H1 (cell line): ENCODE measurements at regions not wholly inside any gene's neighbourhood (a gene's known extent, or its start where the extent isn't known, plus 50 kb on each side); places are given as distances from the start of the nearest gene placed in this dataset.

Experiments used
- CTCF ChIA-PET: fragments of 300-600 bp; sonication (Branson Sonifier 250); formaldehyde crosslinking; loops from one replicate; lab custom pipeline; 2021; ENCODE audit not compliant: partially characterized antibody; lab: Charles Lee
- POLR2A ChIA-PET: fragments of 300-600 bp; sonication (Branson Sonifier 250); formaldehyde crosslinking; loops from one replicate; lab custom pipeline; 2021; ENCODE audit warnings: inconsistent platforms; ENCODE audit not compliant: partially characterized antibody; lab: Charles Lee
- DNase-seq, 2 experiments: peaks; one replicate each; pipeline versions ENCODE4 v3.0.0 to v3.0.0-alpha.2; 2010 to 2022; ENCODE audit warnings: low spot score in 2 of 2, low read depth in 1 of 2, mixed read lengths in 1 of 2
- FAIRE-seq: peaks from 2 replicates; lab custom pipeline; 2011; peaks lifted over from hg19 to GRCh38; lab: Jason Lieb, UNC
- H2AFZ ChIP-seq: 2 replicates; pipeline ENCODE4 v1.8.1; 2012; ENCODE audit warnings: low read length, inconsistent platforms
- H2AK5ac ChIP-seq: 2 replicates; pipeline ENCODE4 v1.6.1; 2013; ENCODE audit warnings: low read depth, low read length
- H2BK120ac ChIP-seq: replicated peaks from 2 replicates; pipeline ENCODE3; 2013; ENCODE audit warnings: low read depth, low read length, inconsistent platforms
- H2BK12ac ChIP-seq: 2 replicates; pipeline ENCODE4 v1.6.1; 2013; ENCODE audit warnings: low read depth, low read length
- H2BK15ac ChIP-seq: 2 replicates; pipeline ENCODE4 v1.6.1; 2013; ENCODE audit warnings: low read length
- H2BK20ac ChIP-seq: 2 replicates; pipeline ENCODE4 v1.6.1; 2013; ENCODE audit warnings: low read length
- H2BK5ac ChIP-seq: 2 replicates; pipeline ENCODE4 v1.6.1; 2013; ENCODE audit warnings: low read depth, low read length
- H3K14ac ChIP-seq: 2 replicates; pipeline ENCODE4 v1.6.1; 2013; ENCODE audit warnings: inconsistent platforms; ENCODE audit not compliant: insufficient read length
- H3K18ac ChIP-seq: 2 replicates; pipeline ENCODE4 v1.6.1; 2013; ENCODE audit warnings: low read length; ENCODE audit errors: extremely low read depth
- H3K23ac ChIP-seq: 2 replicates; pipeline ENCODE4 v1.6.1; 2013; ENCODE audit warnings: inconsistent platforms; ENCODE audit not compliant: insufficient read length
- H3K23me2 ChIP-seq: 2 replicates; pipeline ENCODE4 v1.6.1; 2013; ENCODE audit warnings: low read depth, low read length
- H3K27ac ChIP-seq: 2 replicates; pipeline ENCODE4 v1.6.1; 2011; ENCODE audit warnings: low read depth, low read length, inconsistent platforms
- H3K27me3 ChIP-seq, 4 experiments: replicated peaks in 1 of 4; 1 replicate in 1 of 4; 2 replicates in 3 of 4; pipeline versions ENCODE4 v1.6.1 to v1.8.1; 2011 to 2013; ENCODE audit warnings: low read length in 3 of 4, mild to moderate bottlenecking in 3 of 4, inconsistent platforms in 2 of 4, mixed read lengths in 2 of 4, moderate library complexity in 1 of 4; ENCODE audit not compliant: control insufficient read depth in 3 of 4, insufficient read depth in 3 of 4; ENCODE audit errors: extremely low read depth in 1 of 4
- H3K36me3 ChIP-seq, 4 experiments: 2 replicates each; pipeline versions ENCODE4 v1.6.1 to v1.8.1; 2011 to 2013; ENCODE audit warnings: mild to moderate bottlenecking in 4 of 4, low read length in 3 of 4, moderate library complexity in 2 of 4, control low read depth in 1 of 4, inconsistent platforms in 1 of 4; ENCODE audit not compliant: insufficient read depth in 4 of 4, control insufficient read depth in 2 of 4
- H3K4ac ChIP-seq: replicated peaks from 2 replicates; pipeline ENCODE3; 2013; ENCODE audit warnings: low read length, low read depth, mixed read lengths, inconsistent platforms; ENCODE audit not compliant: insufficient read length
- H3K4me1 ChIP-seq, 4 experiments: replicated peaks in 1 of 4; 1 replicate in 1 of 4; 2 replicates in 3 of 4; pipeline versions ENCODE4 v1.6.1 to v1.8.1; 2011 to 2013; ENCODE audit warnings: low read length in 3 of 4, inconsistent platforms in 2 of 4, mixed read lengths in 1 of 4; ENCODE audit not compliant: insufficient read depth in 4 of 4, control insufficient read depth in 3 of 4
- H3K4me2 ChIP-seq, 2 experiments: 2 replicates each; pipeline versions ENCODE4 v1.6.1 to v1.8.1; 2011 to 2013; ENCODE audit warnings: low read depth in 2 of 2, low read length in 2 of 2, control low read depth in 1 of 2, inconsistent platforms in 1 of 2, mild to moderate bottlenecking in 1 of 2; ENCODE audit not compliant: insufficient read depth in 1 of 2
- H3K4me3 ChIP-seq, 4 experiments: fragments of 200-600, 300-600 bp in 1 of 4; sonication (generic), shearing (Covaris generic), sonication (Bioruptor Twin) in 1 of 4; 2 replicates each; pipeline versions ENCODE4 v1.5.1 to v1.8.1; 2011 to 2016; ENCODE audit warnings: low read length in 4 of 4, low read depth in 3 of 4, control low read depth in 2 of 4, inconsistent platforms in 2 of 4, mild to moderate bottlenecking in 2 of 4, mixed read lengths in 1 of 4, moderate library complexity in 1 of 4; ENCODE audit not compliant: insufficient read depth in 2 of 4; ENCODE audit errors: extremely low read depth in 1 of 4
- H3K56ac ChIP-seq: replicated peaks from 2 replicates; pipeline ENCODE3; 2013; ENCODE audit warnings: low read depth, mild to moderate bottlenecking, mixed read lengths, low read length, inconsistent platforms; ENCODE audit not compliant: insufficient read length
- H3K79me1 ChIP-seq: 2 replicates; pipeline ENCODE4 v1.6.1; 2013; ENCODE audit warnings: low read depth, low read length, control low read depth
- H3K79me2 ChIP-seq, 2 experiments: 2 replicates each; pipeline versions ENCODE4 v1.6.1 to v1.8.1; 2012 to 2013; ENCODE audit warnings: low read length in 2 of 2, mild to moderate bottlenecking in 2 of 2, inconsistent platforms in 1 of 2; ENCODE audit not compliant: insufficient read depth in 2 of 2, control insufficient read depth in 1 of 2
- H3K9ac ChIP-seq, 4 experiments: replicated peaks in 1 of 4; 1 replicate in 1 of 4; 2 replicates in 3 of 4; pipeline versions ENCODE4 v1.6.1 to v1.8.1; 2011 to 2013; ENCODE audit warnings: low read depth in 3 of 4, low read length in 3 of 4, control low read depth in 2 of 4, mild to moderate bottlenecking in 2 of 4, moderate library complexity in 2 of 4, inconsistent platforms in 1 of 4; ENCODE audit errors: extremely low read depth in 1 of 4
- H3K9me3 ChIP-seq, 2 experiments: 2 replicates each; pipeline versions ENCODE4 v1.6.1 to v1.8.1; 2012 to 2013; ENCODE audit warnings: mild to moderate bottlenecking in 2 of 2, moderate library complexity in 2 of 2, control low read depth in 1 of 2, inconsistent platforms in 1 of 2, low read depth in 1 of 2, low read length in 1 of 2, mixed read lengths in 1 of 2; ENCODE audit not compliant: insufficient read depth in 2 of 2
- H4K20me1 ChIP-seq, 2 experiments: replicated peaks in 1 of 2; 2 replicates each; pipeline versions ENCODE3 to v1.8.1; 2011 to 2013; ENCODE audit warnings: inconsistent platforms in 2 of 2, low read length in 2 of 2, mild to moderate bottlenecking in 1 of 2; ENCODE audit not compliant: insufficient read depth in 2 of 2, control insufficient read depth in 1 of 2
- H4K5ac ChIP-seq: 2 replicates; pipeline ENCODE4 v1.6.1; 2013; ENCODE audit warnings: low read length, low read depth, mixed read lengths, inconsistent platforms; ENCODE audit not compliant: insufficient read length
- H4K8ac ChIP-seq: 2 replicates; pipeline ENCODE4 v1.8.0; 2013; ENCODE audit warnings: mild to moderate bottlenecking, moderate library complexity, low read length, inconsistent platforms; ENCODE audit not compliant: insufficient read depth; ENCODE audit errors: extremely low read depth
- H4K91ac ChIP-seq: replicated peaks from 2 replicates; pipeline ENCODE3; 2013; ENCODE audit warnings: low read length, mixed read lengths, inconsistent platforms; ENCODE audit not compliant: insufficient read length
- CBX5 ChIP-seq: fragments of 300-800, 300-1000 bp; sonication (generic); IDR thresholded peaks from 2 replicates; pipeline ENCODE4 v1.7.1; 2016; ENCODE audit warnings: antibody characterized with exemption, low read length, low read depth
- CEBPB ChIP-seq: IDR thresholded peaks from 2 replicates; pipeline ENCODE4 v1.6.1; 2012; ENCODE audit warnings: low read depth, low read length
- GABPA ChIP-seq: IDR thresholded peaks from 2 replicates; pipeline ENCODE4 v1.6.1; 2011; ENCODE audit warnings: mild to moderate bottlenecking, low read length, moderate library complexity, borderline replicate concordance; ENCODE audit not compliant: insufficient read depth
- JUN ChIP-seq: IDR thresholded peaks from 2 replicates; pipeline ENCODE4 v1.6.1; 2011; ENCODE audit warnings: low read depth, mild to moderate bottlenecking, improper control_type of control experiment, low read length
- KDM4A ChIP-seq: IDR thresholded peaks from one replicate; pipeline ENCODE4 v1.7.1; 2012; ENCODE audit warnings: low read depth, mild to moderate bottlenecking, moderate library complexity, low read length, inconsistent platforms; ENCODE audit not compliant: severe bottlenecking
- RFX5 ChIP-seq: IDR thresholded peaks from 2 replicates; pipeline ENCODE4 v1.6.1; 2011; ENCODE audit warnings: low read depth, low read length, improper control_type of control experiment, borderline replicate concordance
- SIN3A ChIP-seq, 2 experiments: IDR thresholded peaks in 1 of 2; conservative IDR thresholded peaks in 1 of 2; 2 replicates each; pipeline ENCODE4 v1.6.1; 2011 to 2012; ENCODE audit warnings: low read length in 2 of 2, improper control_type of control experiment in 1 of 2, low read depth in 1 of 2, mild to moderate bottlenecking in 1 of 2
- ZNF274 ChIP-seq: IDR thresholded peaks from 2 replicates; pipeline ENCODE4 v1.7.0; 2012; ENCODE audit warnings: low read length, borderline replicate concordance; ENCODE audit errors: extremely low read depth
- WGBS, 2 experiments: shearing (Covaris generic) in 1 of 2; methylation state at CpG; one replicate each; pipeline versions ENCODE4 v1.1.6 to v1.1.7; 2013 to 2015; ENCODE audit warnings: low lambda C conversion rate in 2 of 2, mixed read lengths in 2 of 2, inconsistent platforms in 1 of 2, low coverage in 1 of 2, missing lambda C conversion rate in 1 of 2; ENCODE audit not compliant: insufficient replicate concordance in 2 of 2, insufficient coverage in 1 of 2, insufficient read length in 1 of 2; ENCODE audit errors: extremely low coverage in 1 of 2, missing lambda C conversion rate in 1 of 2; 5-methylcytosine and 5-hydroxymethylcytosine counted together
- TF ChIP-seq, protein P1 (sequence below): IDR thresholded peaks from 2 replicates; pipeline ENCODE4 v1.6.1; 2011; ENCODE audit warnings: low read depth, mild to moderate bottlenecking, low read length; ENCODE audit not compliant: insufficient read depth
- TF ChIP-seq, protein P2 (sequence below): IDR thresholded peaks from 2 replicates; pipeline ENCODE4 v1.6.1; 2012; ENCODE audit warnings: low read length, inconsistent platforms

DNA sequence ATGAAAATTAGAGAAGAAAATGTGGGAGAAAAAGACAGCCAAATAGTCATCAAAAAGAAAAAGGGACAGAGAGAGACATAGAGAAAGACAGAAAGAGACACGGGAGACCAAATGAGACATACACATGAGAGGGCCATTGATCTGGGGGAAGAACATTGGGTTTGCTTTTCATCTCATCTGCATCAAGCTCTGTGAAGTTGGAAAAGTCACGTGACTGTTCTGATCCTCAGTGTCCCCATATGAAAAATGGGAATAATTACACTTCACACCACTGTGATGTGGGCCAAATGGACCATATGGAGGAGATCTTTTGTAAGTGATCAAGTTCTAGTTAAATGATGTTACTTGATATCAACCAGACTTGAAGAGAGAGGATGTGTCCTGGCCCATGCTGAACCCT lies 147.1 kb upstream of the NRXN3 start:
- DNase-seq (no peak), FAIRE-seq (no peak)
- Histone ChIP-seq H2BK120ac (no peak overlapping the region), H2BK20ac (no peak overlapping the region), H2BK5ac (no peak overlapping the region), H4K20me1 (no peaks in the 10 kb centered on the region), H2BK15ac (no peak overlapping the region), H4K5ac (no peak overlapping the region), H3K56ac (no peak overlapping the region), H2AFZ (no peak overlapping the region), H3K79me2 (no peaks in the 10 kb centered on the region), H3K9me3 (no peaks in the 10 kb centered on the region), H3K9ac (no peak overlapping the region), H3K14ac (no peak overlapping the region), H3K79me1 (no peaks in the 10 kb centered on the region), H4K8ac (no peak overlapping the region; the same call in 1 of the 2 replicates), H3K23me2 (no peaks in the 10 kb centered on the region), H2AK5ac (no peak overlapping the region), H3K23ac (no peak overlapping the region), H3K4me3 (no peak overlapping the region), H3K27ac (no peak overlapping the region), H3K4ac (no peak overlapping the region), H4K91ac (no peak overlapping the region), H3K27me3 (no peaks in the 10 kb centered on the region), H3K18ac (no peak overlapping the region), H3K4me2 (no peak overlapping the region), H3K4me1 (no peaks in the 10 kb centered on the region; a peak in 2 of 7 replicates), H2BK12ac (no peak overlapping the region), H3K36me3 (no peaks in the 10 kb centered on the region)
- 92% methylated on average over 2 of the region's 2 CpGs; no CpG with 5 or more reads in 1 of the 2 experiments for WGBS, 2 experiments
- POLR2A ChIA-PET, result interaction anchor here (0.9 kb wide), 1 partner anchor 129 kb away, joined by 3 read pairs; no protein-coding TSS in a partner anchor
- CTCF ChIA-PET, result interaction anchor here (0.9 to 2.9 kb wide), 31 partner anchors 10 to 593 kb away, joined by 3 to 35 read pairs (median 5); no protein-coding TSS in a partner anchor
- TF ChIP-seq KDM4A (no peak), CBX5 (no peak), GABPA (no peak), ZNF274 (no peak), CEBPB (no peak), SIN3A (conservative IDR thresholded peaks at IDR 0.05 in 1 of 2, IDR thresholded peaks at IDR 0.05 in 1 of 2; ENCODE audit: low read depth in 1 of 2, low read length in 2 of 2) (no peak), RFX5 (no peak), JUN (no peak)
- TF ChIP-seq, protein P1, sequence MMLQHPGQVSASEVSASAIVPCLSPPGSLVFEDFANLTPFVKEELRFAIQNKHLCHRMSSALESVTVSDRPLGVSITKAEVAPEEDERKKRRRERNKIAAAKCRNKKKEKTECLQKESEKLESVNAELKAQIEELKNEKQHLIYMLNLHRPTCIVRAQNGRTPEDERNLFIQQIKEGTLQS, result no peak
- TF ChIP-seq, protein P2, sequence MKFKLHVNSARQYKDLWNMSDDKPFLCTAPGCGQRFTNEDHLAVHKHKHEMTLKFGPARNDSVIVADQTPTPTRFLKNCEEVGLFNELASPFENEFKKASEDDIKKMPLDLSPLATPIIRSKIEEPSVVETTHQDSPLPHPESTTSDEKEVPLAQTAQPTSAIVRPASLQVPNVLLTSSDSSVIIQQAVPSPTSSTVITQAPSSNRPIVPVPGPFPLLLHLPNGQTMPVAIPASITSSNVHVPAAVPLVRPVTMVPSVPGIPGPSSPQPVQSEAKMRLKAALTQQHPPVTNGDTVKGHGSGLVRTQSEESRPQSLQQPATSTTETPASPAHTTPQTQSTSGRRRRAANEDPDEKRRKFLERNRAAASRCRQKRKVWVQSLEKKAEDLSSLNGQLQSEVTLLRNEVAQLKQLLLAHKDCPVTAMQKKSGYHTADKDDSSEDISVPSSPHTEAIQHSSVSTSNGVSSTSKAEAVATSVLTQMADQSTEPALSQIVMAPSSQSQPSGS, result no peak
